HepG2 (cell line): ENCODE measurements at regions not wholly inside any gene's neighbourhood (a gene's known extent, or its start where the extent isn't known, plus 50 kb on each side); places are given as distances from the start of the nearest gene placed in this dataset.

Experiments used
- CEBPB ChIP-seq: IDR thresholded peaks from 2 replicates; pipeline ENCODE4 v1.6.1; 2011; ENCODE audit warnings: low read depth, low read length, improper control_type of control experiment, borderline replicate concordance
- FOSL2 ChIP-seq: sonication (generic); formaldehyde crosslinking; IDR thresholded peaks from 2 replicates; pipeline ENCODE4 v1.4.0; 2020; ENCODE audit warnings: missing genetic modification reagents
- FOXK2 ChIP-seq: fragments of 450-650 bp; IDR thresholded peaks from 2 replicates; pipeline ENCODE4 v1.6.1; 2016
- FOXO1 ChIP-seq: sonication (generic); formaldehyde crosslinking; IDR thresholded peaks from 2 replicates; pipeline ENCODE4 v1.4.0; 2020; ENCODE audit warnings: missing genetic modification reagents
- FOXP1 ChIP-seq, 2 experiments: fragments of 450-650 bp in 1 of 2; IDR thresholded peaks; 2 replicates each; pipeline ENCODE4 v1.6.1; 2017 to 2018; ENCODE audit warnings: antibody characterized with exemption in 1 of 2
- HNF4G ChIP-seq, 2 experiments: sonication (generic) in 1 of 2; formaldehyde crosslinking in 1 of 2; IDR thresholded peaks; 2 replicates each; pipeline versions ENCODE4 v1.4.0 to v1.6.1; 2011 to 2020; ENCODE audit warnings: borderline replicate concordance in 2 of 2, low read depth in 2 of 2, mild to moderate bottlenecking in 2 of 2, low read length in 1 of 2, missing genetic modification reagents in 1 of 2, moderate library complexity in 1 of 2
- KLF6 ChIP-seq: IDR thresholded peaks from 2 replicates; pipeline ENCODE4 v1.8.0; 2016; ENCODE audit warnings: missing biosample characterization, missing genetic modification reagents
- MAZ ChIP-seq, 2 experiments: sonication (generic) in 1 of 2; formaldehyde crosslinking in 1 of 2; IDR thresholded peaks; 2 replicates each; pipeline versions ENCODE4 v1.5.0 to v1.6.1; 2012 to 2020; ENCODE audit warnings: low read depth in 2 of 2, mild to moderate bottlenecking in 2 of 2, borderline replicate concordance in 1 of 2, improper control_type of control experiment in 1 of 2, low read length in 1 of 2, missing genetic modification reagents in 1 of 2, moderate library complexity in 1 of 2
- MTF2 ChIP-seq: sonication (generic); formaldehyde crosslinking; IDR thresholded peaks from 2 replicates; pipeline ENCODE4 v1.5.0; 2020; ENCODE audit warnings: missing genetic modification reagents, borderline replicate concordance
- NFE2L2 ChIP-seq: fragments of 150-350 bp; IDR thresholded peaks from 2 replicates; pipeline ENCODE4 v1.6.1; 2014; ENCODE audit warnings: low read length
- RAD51 ChIP-seq: fragments of 450-650 bp; IDR thresholded peaks from 2 replicates; pipeline ENCODE4 v1.6.1; 2016; ENCODE audit warnings: borderline replicate concordance
- THAP11 ChIP-seq: IDR thresholded peaks from 2 replicates; pipeline ENCODE4 v1.6.1; 2016; ENCODE audit warnings: missing biosample characterization, missing genetic modification reagents
- ZNF468 ChIP-seq: sonication (generic); formaldehyde crosslinking; IDR thresholded peaks from 2 replicates; pipeline ENCODE4 v1.8.0; 2022; ENCODE audit warnings: mild to moderate bottlenecking, moderate library complexity, missing genetic modification reagents
- ZNF724P ChIP-seq: sonication (generic); formaldehyde crosslinking; IDR thresholded peaks from 2 replicates; pipeline ENCODE4 v1.8.0; 2022; ENCODE audit warnings: missing genetic modification reagents, borderline replicate concordance
- ZNF761 ChIP-seq: sonication (generic); formaldehyde crosslinking; conservative IDR thresholded peaks from 2 replicates; pipeline ENCODE4 v1.4.0; 2020; ENCODE audit warnings: mild to moderate bottlenecking, missing genetic modification reagents
- TF ChIP-seq, protein P1 (sequence below): sonication (generic); formaldehyde crosslinking; IDR thresholded peaks from 2 replicates; pipeline ENCODE4 v1.4.0; 2020; ENCODE audit warnings: missing genetic modification reagents, borderline replicate concordance
- TF ChIP-seq, protein P2 (sequence below): sonication (generic); formaldehyde crosslinking; IDR thresholded peaks from 2 replicates; pipeline ENCODE4 v1.5.0; 2020; ENCODE audit warnings: missing genetic modification reagents
- TF ChIP-seq, protein P3 (sequence below): IDR thresholded peaks from 2 replicates; pipeline ENCODE4 v1.4.0; 2020; ENCODE audit warnings: mild to moderate bottlenecking, missing genetic modification reagents
- TF ChIP-seq, protein P4 (sequence below): sonication (generic); formaldehyde crosslinking; IDR thresholded peaks from 2 replicates; pipeline ENCODE4 v1.9.0; 2021; ENCODE audit warnings: missing genetic modification reagents, borderline replicate concordance

DNA sequence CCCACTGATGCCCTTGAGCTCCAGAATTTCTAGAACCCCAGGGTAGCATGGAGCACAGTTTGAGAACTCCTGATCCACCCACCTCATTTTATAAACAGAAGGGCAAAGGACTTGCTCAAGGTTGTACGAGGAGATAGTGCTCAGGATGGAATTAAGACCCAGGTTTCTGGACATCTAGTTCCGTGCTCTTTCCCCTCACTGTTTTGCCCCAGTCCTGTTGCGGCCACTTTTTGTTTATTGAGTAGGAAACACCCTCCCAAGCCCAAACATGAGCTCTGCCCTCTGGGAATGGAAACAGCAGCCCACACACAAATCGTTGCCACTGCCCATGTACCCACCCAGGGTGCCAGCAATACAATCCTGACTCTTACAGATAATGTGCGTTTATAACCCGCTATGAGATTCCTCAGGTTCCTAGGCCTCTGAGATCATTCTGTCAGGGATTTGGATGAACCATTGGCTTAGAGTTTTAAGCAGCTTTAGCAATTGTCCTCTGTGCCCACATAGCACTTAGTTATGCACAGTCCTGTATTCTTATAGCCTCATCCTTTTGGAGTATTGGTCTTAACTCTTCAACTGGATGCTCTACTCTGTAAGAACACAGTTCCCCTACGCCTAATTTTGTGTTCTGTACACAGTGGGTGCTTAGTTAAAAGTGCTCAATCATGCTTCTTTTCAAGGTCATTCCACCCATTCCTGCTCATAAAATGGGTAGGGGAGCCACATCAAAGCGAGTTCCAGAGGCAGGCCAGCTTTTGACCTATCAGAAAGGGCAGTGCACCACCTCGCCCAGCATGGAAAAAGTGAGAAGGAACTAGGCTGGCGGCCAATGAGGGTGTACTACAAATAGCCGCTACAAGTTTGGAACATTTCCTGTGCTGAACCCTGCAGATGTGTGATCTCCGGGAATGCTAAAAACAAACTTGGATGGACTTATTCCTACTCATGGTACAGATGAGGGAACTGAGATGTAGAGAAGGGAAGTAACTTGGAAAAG is 60.3 kb upstream of the IGFBP2 start (continued):
- TF ChIP-seq, protein P1, sequence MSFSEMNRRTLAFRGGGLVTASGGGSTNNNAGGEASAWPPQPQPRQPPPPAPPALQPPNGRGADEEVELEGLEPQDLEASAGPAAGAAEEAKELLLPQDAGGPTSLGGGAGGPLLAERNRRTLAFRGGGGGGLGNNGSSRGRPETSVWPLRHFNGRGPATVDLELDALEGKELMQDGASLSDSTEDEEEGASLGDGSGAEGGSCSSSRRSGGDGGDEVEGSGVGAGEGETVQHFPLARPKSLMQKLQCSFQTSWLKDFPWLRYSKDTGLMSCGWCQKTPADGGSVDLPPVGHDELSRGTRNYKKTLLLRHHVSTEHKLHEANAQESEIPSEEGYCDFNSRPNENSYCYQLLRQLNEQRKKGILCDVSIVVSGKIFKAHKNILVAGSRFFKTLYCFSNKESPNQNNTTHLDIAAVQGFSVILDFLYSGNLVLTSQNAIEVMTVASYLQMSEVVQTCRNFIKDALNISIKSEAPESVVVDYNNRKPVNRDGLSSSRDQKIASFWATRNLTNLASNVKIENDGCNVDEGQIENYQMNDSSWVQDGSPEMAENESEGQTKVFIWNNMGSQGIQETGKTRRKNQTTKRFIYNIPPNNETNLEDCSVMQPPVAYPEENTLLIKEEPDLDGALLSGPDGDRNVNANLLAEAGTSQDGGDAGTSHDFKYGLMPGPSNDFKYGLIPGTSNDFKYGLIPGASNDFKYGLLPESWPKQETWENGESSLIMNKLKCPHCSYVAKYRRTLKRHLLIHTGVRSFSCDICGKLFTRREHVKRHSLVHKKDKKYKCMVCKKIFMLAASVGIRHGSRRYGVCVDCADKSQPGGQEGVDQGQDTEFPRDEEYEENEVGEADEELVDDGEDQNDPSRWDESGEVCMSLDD, result peak; percentile 52; the same call in 1 of the 2 replicates
- TF ChIP-seq ZNF724P (CRISPR knock-in tag), result no peak; the same call in 1 of the 2 replicates
- TF ChIP-seq, protein P2, sequence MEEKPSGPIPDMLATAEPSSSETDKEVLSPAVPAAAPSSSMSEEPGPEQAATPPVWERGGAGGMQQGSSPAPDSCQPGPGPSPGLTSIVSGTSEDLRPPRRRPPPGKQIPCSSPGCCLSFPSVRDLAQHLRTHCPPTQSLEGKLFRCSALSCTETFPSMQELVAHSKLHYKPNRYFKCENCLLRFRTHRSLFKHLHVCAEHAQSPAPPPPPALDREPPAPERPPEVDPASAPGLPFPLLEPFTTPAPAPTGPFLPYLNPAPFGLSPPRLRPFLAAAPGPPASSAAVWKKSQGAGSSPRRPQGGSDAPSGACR (CRISPR knock-in tag), result 0 out of 2 replicates have a peak, but pooled peaks have one; percentile 55
- no peak for TF ChIP-seq KLF6 (CRISPR knock-in tag)
- no peak for TF ChIP-seq RAD51
- TF ChIP-seq FOXP1 (IDR thresholded peaks at IDR 0.05), result no peak
- peak; percentile 68; the same call in 1 of the 2 replicates for TF ChIP-seq FOXP1 (CRISPR knock-in tag; IDR thresholded peaks at IDR 0.05)
- 0 out of 2 replicates have a peak, but pooled peaks have one; percentile 35 for TF ChIP-seq MTF2
- TF ChIP-seq MAZ (IDR thresholded peaks at IDR 0.05; ENCODE audit: borderline replicate concordance, low read depth, low read length), result no peak
- no peak for TF ChIP-seq MAZ (CRISPR knock-in tag; IDR thresholded peaks at IDR 0.05; ENCODE audit: low read depth)
- TF ChIP-seq, protein P3, sequence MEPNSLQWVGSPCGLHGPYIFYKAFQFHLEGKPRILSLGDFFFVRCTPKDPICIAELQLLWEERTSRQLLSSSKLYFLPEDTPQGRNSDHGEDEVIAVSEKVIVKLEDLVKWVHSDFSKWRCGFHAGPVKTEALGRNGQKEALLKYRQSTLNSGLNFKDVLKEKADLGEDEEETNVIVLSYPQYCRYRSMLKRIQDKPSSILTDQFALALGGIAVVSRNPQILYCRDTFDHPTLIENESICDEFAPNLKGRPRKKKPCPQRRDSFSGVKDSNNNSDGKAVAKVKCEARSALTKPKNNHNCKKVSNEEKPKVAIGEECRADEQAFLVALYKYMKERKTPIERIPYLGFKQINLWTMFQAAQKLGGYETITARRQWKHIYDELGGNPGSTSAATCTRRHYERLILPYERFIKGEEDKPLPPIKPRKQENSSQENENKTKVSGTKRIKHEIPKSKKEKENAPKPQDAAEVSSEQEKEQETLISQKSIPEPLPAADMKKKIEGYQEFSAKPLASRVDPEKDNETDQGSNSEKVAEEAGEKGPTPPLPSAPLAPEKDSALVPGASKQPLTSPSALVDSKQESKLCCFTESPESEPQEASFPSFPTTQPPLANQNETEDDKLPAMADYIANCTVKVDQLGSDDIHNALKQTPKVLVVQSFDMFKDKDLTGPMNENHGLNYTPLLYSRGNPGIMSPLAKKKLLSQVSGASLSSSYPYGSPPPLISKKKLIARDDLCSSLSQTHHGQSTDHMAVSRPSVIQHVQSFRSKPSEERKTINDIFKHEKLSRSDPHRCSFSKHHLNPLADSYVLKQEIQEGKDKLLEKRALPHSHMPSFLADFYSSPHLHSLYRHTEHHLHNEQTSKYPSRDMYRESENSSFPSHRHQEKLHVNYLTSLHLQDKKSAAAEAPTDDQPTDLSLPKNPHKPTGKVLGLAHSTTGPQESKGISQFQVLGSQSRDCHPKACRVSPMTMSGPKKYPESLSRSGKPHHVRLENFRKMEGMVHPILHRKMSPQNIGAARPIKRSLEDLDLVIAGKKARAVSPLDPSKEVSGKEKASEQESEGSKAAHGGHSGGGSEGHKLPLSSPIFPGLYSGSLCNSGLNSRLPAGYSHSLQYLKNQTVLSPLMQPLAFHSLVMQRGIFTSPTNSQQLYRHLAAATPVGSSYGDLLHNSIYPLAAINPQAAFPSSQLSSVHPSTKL (CRISPR knock-in tag), result peak; percentile 21
- peak; percentile 76; the same call in 1 of the 2 replicates for TF ChIP-seq FOXO1
- TF ChIP-seq NFE2L2, result peak; percentile 79
- TF ChIP-seq ZNF761 (CRISPR knock-in tag), result no peak; the same call in 1 of the 2 replicates
- TF ChIP-seq, protein P4, sequence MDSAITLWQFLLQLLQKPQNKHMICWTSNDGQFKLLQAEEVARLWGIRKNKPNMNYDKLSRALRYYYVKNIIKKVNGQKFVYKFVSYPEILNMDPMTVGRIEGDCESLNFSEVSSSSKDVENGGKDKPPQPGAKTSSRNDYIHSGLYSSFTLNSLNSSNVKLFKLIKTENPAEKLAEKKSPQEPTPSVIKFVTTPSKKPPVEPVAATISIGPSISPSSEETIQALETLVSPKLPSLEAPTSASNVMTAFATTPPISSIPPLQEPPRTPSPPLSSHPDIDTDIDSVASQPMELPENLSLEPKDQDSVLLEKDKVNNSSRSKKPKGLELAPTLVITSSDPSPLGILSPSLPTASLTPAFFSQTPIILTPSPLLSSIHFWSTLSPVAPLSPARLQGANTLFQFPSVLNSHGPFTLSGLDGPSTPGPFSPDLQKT (CRISPR knock-in tag), result no peak
- no peak; the same call in 1 of the 2 replicates for TF ChIP-seq THAP11 (CRISPR knock-in tag)
- TF ChIP-seq ZNF468, result no peak
- peak; percentile 36; the same call in 1 of the 2 replicates for TF ChIP-seq HNF4G (IDR thresholded peaks at IDR 0.05; ENCODE audit: borderline replicate concordance, low read depth, low read length)
- TF ChIP-seq HNF4G (CRISPR knock-in tag; IDR thresholded peaks at IDR 0.05; ENCODE audit: borderline replicate concordance, low read depth), result no peak; the same call in 1 of the 2 replicates
- no peak for TF ChIP-seq CEBPB
- peak; percentile 90 for TF ChIP-seq FOSL2
- TF ChIP-seq FOXK2, result no peak
